ENCODE measurements at regions not wholly inside any gene's neighbourhood (a gene's known extent, or its start where the extent isn't known, plus 50 kb on each side); places are given as distances from the start of the nearest gene placed in this dataset.

DNA sequence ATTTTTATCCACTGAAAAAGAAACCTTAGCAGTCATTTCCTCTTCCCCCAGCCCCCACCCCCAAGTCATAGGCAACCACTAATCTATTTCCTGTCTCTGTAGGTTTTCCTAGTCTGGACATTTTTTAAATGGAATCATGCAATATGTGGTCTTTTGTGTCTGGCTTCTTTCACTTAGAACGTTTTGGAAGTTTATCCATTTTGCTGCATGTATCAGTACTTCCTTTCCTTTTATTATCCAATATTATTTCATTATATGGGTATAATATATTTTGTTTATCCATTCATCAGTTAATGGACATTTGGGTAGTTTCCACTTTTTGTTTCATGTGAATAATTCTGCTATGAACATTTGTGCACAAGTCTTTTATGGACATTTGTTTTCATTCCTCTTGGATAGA is 99.3 kb upstream of the BMP5 start:
- TF ChIP-seq CTCF (IDR thresholded peaks at IDR 0.05) (no peak), POLR2A (IDR thresholded peaks at IDR 0.05) (no peak)

All from Peyer's patch (tissue), 4 donors.